ENCODE measurements at regions not wholly inside any gene's neighbourhood (a gene's known extent, or its start where the extent isn't known, plus 50 kb on each side); places are given as distances from the start of the nearest gene placed in this dataset.

GRCh38 chr17:83180264-83180995 lies 101.0 kb downstream of the METRNL start:
- Histone ChIP-seq H3K27ac (ENCODE audit: low read length) (no peak overlapping the region), H3K9me3 (ENCODE audit: control insufficient read depth in 2 of 2, low read length in 2 of 2) (no peaks in the 10 kb centered on the region), H3K4me3 (ENCODE audit: low read length in 2 of 2) (no peak overlapping the region), H3K9ac (ENCODE audit: low read length in 2 of 2) (no peak overlapping the region), H3K27me3 (ENCODE audit: control insufficient read depth in 1 of 2, insufficient read depth in 2 of 2, low read length in 2 of 2) (no peaks in the 10 kb centered on the region), H3K4me1 (ENCODE audit: control insufficient read depth, insufficient read depth, low read length) (peaks cover 16% of the 10 kb centered on the region), H3K36me3 (ENCODE audit: control insufficient read depth in 2 of 2, insufficient read depth in 2 of 2, low read length in 2 of 2) (no peaks in the 10 kb centered on the region)

GRCh38 chr17:83180996-83181481 lies 101.6 kb downstream of the METRNL start:
- no peak overlapping the region for H3K4me3 ChIP-seq (ENCODE audit: low read length in 2 of 2)
- H3K4me1 ChIP-seq (ENCODE audit: control insufficient read depth, insufficient read depth, low read length): peaks cover 16% of the 10 kb centered on the region
- no peaks in the 10 kb centered on the region for H3K36me3 ChIP-seq (ENCODE audit: control insufficient read depth in 2 of 2, insufficient read depth in 2 of 2, low read length in 2 of 2)
- H3K9ac ChIP-seq (ENCODE audit: low read length in 2 of 2): no peak overlapping the region
- H3K9me3 ChIP-seq (ENCODE audit: control insufficient read depth in 2 of 2, low read length in 2 of 2): no peaks in the 10 kb centered on the region
- H3K27me3 ChIP-seq (ENCODE audit: control insufficient read depth in 1 of 2, insufficient read depth in 2 of 2, low read length in 2 of 2): no peaks in the 10 kb centered on the region
- H3K27ac ChIP-seq (ENCODE audit: low read length): no peak overlapping the region

GRCh38 chr17:83181991-83182619 lies 102.7 kb downstream of the METRNL start:
- Histone ChIP-seq H3K27ac (ENCODE audit: low read length) (no peak overlapping the region), H3K4me1 (ENCODE audit: control insufficient read depth, insufficient read depth, low read length) (peaks cover 16% of the 10 kb centered on the region), H3K4me3 (ENCODE audit: low read length in 2 of 2) (no peak overlapping the region)

GRCh38 chr17:83182620-83183101 lies 103.3 kb downstream of the METRNL start:
- H3K9ac ChIP-seq (ENCODE audit: low read length in 2 of 2): no peak overlapping the region
- no peak overlapping the region for H3K27ac ChIP-seq (ENCODE audit: low read length)

More at GRCh38 chr17:83181991-83182619, 102.7 kb downstream of the METRNL start:
- Histone ChIP-seq H3K36me3 (ENCODE audit: control insufficient read depth in 2 of 2, insufficient read depth in 2 of 2, low read length in 2 of 2) (no peaks in the 10 kb centered on the region), H3K27me3 (ENCODE audit: control insufficient read depth in 1 of 2, insufficient read depth in 2 of 2, low read length in 2 of 2) (no peaks in the 10 kb centered on the region), H3K9ac (ENCODE audit: low read length in 2 of 2) (no peak overlapping the region), H3K9me3 (ENCODE audit: control insufficient read depth in 2 of 2, low read length in 2 of 2) (no peaks in the 10 kb centered on the region)

GRCh38 chr17:83183145-83183948 lies 103.9 kb downstream of the METRNL start:
- Histone ChIP-seq H3K4me1 (ENCODE audit: control insufficient read depth, insufficient read depth, low read length) (peaks cover 16% of the 10 kb centered on the region), H3K9me3 (ENCODE audit: control insufficient read depth in 2 of 2, low read length in 2 of 2) (peaks cover 3 to 8% of the 10 kb centered on the region in 2 donors), H3K36me3 (ENCODE audit: control insufficient read depth in 2 of 2, insufficient read depth in 2 of 2, low read length in 2 of 2) (no peaks in the 10 kb centered on the region), H3K27me3 (ENCODE audit: control insufficient read depth in 1 of 2, insufficient read depth in 2 of 2, low read length in 2 of 2) (no peaks in the 10 kb centered on the region), H3K9ac (ENCODE audit: low read length in 2 of 2) (no peak overlapping the region), H3K4me3 (ENCODE audit: low read length in 2 of 2) (no peak overlapping the region), H3K27ac (ENCODE audit: low read length) (no peak overlapping the region)

More at GRCh38 chr17:83182620-83183101, 103.3 kb downstream of the METRNL start:
- no peak overlapping the region for H3K4me3 ChIP-seq (ENCODE audit: low read length in 2 of 2)
- no peaks in the 10 kb centered on the region for H3K36me3 ChIP-seq (ENCODE audit: control insufficient read depth in 2 of 2, insufficient read depth in 2 of 2, low read length in 2 of 2)
- H3K4me1 ChIP-seq (ENCODE audit: control insufficient read depth, insufficient read depth, low read length): peaks cover 16% of the 10 kb centered on the region
- H3K9me3 ChIP-seq (ENCODE audit: control insufficient read depth in 2 of 2, low read length in 2 of 2): peaks cover 0 to 1% of the 10 kb centered on the region in 2 donors
- no peaks in the 10 kb centered on the region for H3K27me3 ChIP-seq (ENCODE audit: control insufficient read depth in 1 of 2, insufficient read depth in 2 of 2, low read length in 2 of 2)

GRCh38 chr17:83183951-83184506 lies 104.6 kb downstream of the METRNL start:
- H3K27me3 ChIP-seq (ENCODE audit: control insufficient read depth in 1 of 2, insufficient read depth in 2 of 2, low read length in 2 of 2): no peaks in the 10 kb centered on the region
- H3K4me1 ChIP-seq (ENCODE audit: control insufficient read depth, insufficient read depth, low read length): peaks cover 13% of the 10 kb centered on the region
- no peaks in the 10 kb centered on the region for H3K36me3 ChIP-seq (ENCODE audit: control insufficient read depth in 2 of 2, insufficient read depth in 2 of 2, low read length in 2 of 2)
- H3K4me3 ChIP-seq (ENCODE audit: low read length in 2 of 2): no peak overlapping the region
- no peak overlapping the region for H3K9ac ChIP-seq (ENCODE audit: low read length in 2 of 2)
- H3K27ac ChIP-seq (ENCODE audit: low read length): no peak overlapping the region
- H3K9me3 ChIP-seq (ENCODE audit: control insufficient read depth in 2 of 2, low read length in 2 of 2): peaks cover 3 to 8% of the 10 kb centered on the region in 2 donors

- H3K4me3 ChIP-seq (ENCODE audit: low read length in 2 of 2): no peak overlapping the region
- H3K4me1 ChIP-seq (ENCODE audit: control insufficient read depth, insufficient read depth, low read length): peaks cover 20% of the 10 kb centered on the region
Measured at GRCh38 chr17:83185023-83186002, 105.9 kb downstream of the METRNL start.

GRCh38 chr17:83186226-83186625 lies 106.8 kb downstream of the METRNL start:
- H3K9me3 ChIP-seq (ENCODE audit: control insufficient read depth in 2 of 2, low read length in 2 of 2): peaks cover 3 to 8% of the 10 kb centered on the region in 2 donors
- no peaks in the 10 kb centered on the region for H3K27me3 ChIP-seq (ENCODE audit: control insufficient read depth in 1 of 2, insufficient read depth in 2 of 2, low read length in 2 of 2)
- peaks cover 24% of the 10 kb centered on the region for H3K4me1 ChIP-seq (ENCODE audit: control insufficient read depth, insufficient read depth, low read length)
- no peak overlapping the region for H3K9ac ChIP-seq (ENCODE audit: low read length in 2 of 2)
- H3K27ac ChIP-seq (ENCODE audit: low read length): no peak overlapping the region
- no peaks in the 10 kb centered on the region for H3K36me3 ChIP-seq (ENCODE audit: control insufficient read depth in 2 of 2, insufficient read depth in 2 of 2, low read length in 2 of 2)
- H3K4me3 ChIP-seq (ENCODE audit: low read length in 2 of 2): no peak overlapping the region

More at GRCh38 chr17:83185023-83186002, 105.9 kb downstream of the METRNL start:
- Histone ChIP-seq H3K36me3 (ENCODE audit: control insufficient read depth in 2 of 2, insufficient read depth in 2 of 2, low read length in 2 of 2) (no peaks in the 10 kb centered on the region), H3K27ac (ENCODE audit: low read length) (no peak overlapping the region), H3K27me3 (ENCODE audit: control insufficient read depth in 1 of 2, insufficient read depth in 2 of 2, low read length in 2 of 2) (no peaks in the 10 kb centered on the region), H3K9me3 (ENCODE audit: control insufficient read depth in 2 of 2, low read length in 2 of 2) (peaks cover 3 to 8% of the 10 kb centered on the region in 2 donors), H3K9ac (ENCODE audit: low read length in 2 of 2) (no peak overlapping the region)

- H3K27me3 ChIP-seq (ENCODE audit: control insufficient read depth in 1 of 2, insufficient read depth in 2 of 2, low read length in 2 of 2): no peaks in the 10 kb centered on the region
- peaks cover 24% of the 10 kb centered on the region for H3K4me1 ChIP-seq (ENCODE audit: control insufficient read depth, insufficient read depth, low read length)
- no peak overlapping the region for H3K9ac ChIP-seq (ENCODE audit: low read length in 2 of 2)
- H3K27ac ChIP-seq (ENCODE audit: low read length): no peak overlapping the region
- H3K9me3 ChIP-seq (ENCODE audit: control insufficient read depth in 2 of 2, low read length in 2 of 2): peaks cover 3 to 8% of the 10 kb centered on the region in 2 donors
- no peak overlapping the region for H3K4me3 ChIP-seq (ENCODE audit: low read length in 2 of 2)
- H3K36me3 ChIP-seq (ENCODE audit: control insufficient read depth in 2 of 2, insufficient read depth in 2 of 2, low read length in 2 of 2): no peaks in the 10 kb centered on the region
Measured at GRCh38 chr17:83186751-83187421, 107.5 kb downstream of the METRNL start.
